Endothelial cell (in vitro differentiated cells): ENCODE measurements at regions not wholly inside any gene's neighbourhood (a gene's known extent, or its start where the extent isn't known, plus 50 kb on each side); places are given as distances from the start of the nearest gene placed in this dataset.
"Not testable (repeated sequence)": the region's sequence is repeated elsewhere in the genome, so short reads cannot be mapped to it uniquely, and the experiment has no call there.

Experiments used
- DNase-seq: peaks from one replicate; pipeline ENCODE4 v3.0.0; 2021; ENCODE audit warnings: low spot score
- H3K27ac Mint-ChIP-seq: one replicate; pipeline ENCODE4 v1.8.0; 2021; ENCODE audit warnings: mixed read lengths, inconsistent platforms; ENCODE audit not compliant: unreplicated experiment
- H3K27me3 Mint-ChIP-seq: one replicate; pipeline ENCODE4 v1.8.0; 2021; ENCODE audit warnings: mild to moderate bottlenecking, moderate library complexity, mixed read lengths, inconsistent platforms; ENCODE audit not compliant: unreplicated experiment
- H3K36me3 Mint-ChIP-seq: one replicate; pipeline ENCODE4 v1.8.0; 2021; ENCODE audit warnings: mild to moderate bottlenecking, low read depth, mixed read lengths, inconsistent platforms; ENCODE audit not compliant: unreplicated experiment
- H3K4me1 Mint-ChIP-seq: one replicate; pipeline ENCODE4 v1.8.0; 2021; ENCODE audit warnings: mild to moderate bottlenecking, mixed read lengths, inconsistent platforms; ENCODE audit not compliant: unreplicated experiment
- H3K4me3 Mint-ChIP-seq: one replicate; pipeline ENCODE4 v1.8.0; 2021; ENCODE audit warnings: mild to moderate bottlenecking, mixed read lengths, inconsistent platforms; ENCODE audit not compliant: unreplicated experiment
- H3K9me3 Mint-ChIP-seq: one replicate; pipeline ENCODE4 v1.8.0; 2021; ENCODE audit warnings: mixed read lengths, inconsistent platforms; ENCODE audit not compliant: unreplicated experiment
- TF ChIP-seq, protein P1 (sequence below): fragments of 200-600 bp; sonication (generic); IDR thresholded peaks from one replicate; pipeline ENCODE4 v1.5.0; 2021; ENCODE audit warnings: antibody characterized with exemption; ENCODE audit not compliant: unreplicated experiment

DNA sequence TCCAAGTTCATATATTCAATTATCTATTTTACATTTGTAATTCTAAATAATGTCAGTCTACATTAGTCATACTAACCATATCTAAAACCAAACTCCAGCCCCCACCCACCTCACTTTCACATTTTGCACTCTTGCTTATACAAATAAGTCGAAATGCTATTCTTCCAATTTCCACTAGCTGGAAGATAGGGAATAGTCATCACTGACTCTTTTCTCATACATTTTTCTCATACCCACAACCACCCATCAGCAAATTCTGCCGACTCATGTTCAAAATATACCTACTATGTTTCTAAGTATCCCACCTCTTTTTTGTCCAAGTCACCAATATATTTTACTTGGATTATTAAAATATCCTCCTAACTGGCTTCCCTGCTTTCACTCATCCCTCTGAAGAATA is 93.2 kb upstream of the DGKB start:
- DNase-seq = no peak

DNA sequence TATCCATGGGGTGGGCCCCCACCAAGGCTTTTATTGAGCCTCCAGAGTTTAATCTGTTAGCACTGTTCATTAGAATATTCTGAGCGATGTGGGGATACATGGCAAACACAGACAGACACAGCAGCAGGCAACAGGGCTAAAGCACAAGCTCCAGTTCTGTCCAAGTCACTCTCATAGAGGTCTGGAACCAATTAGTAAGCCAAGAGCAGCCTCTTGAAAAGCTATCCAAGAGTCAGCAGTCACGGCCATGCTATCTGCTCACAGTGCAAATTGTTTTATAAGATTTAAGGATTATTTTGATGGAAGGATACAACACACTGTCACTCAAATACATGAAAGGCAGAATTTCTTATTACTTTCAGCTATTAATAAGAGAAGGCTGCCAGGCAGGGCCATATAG is 86.4 kb upstream of the DGKB start:
- Mint-ChIP-seq H3K4me3 (no peak overlapping the region), H3K36me3 (no peaks in the 10 kb centered on the region), H3K9me3 (no peaks in the 10 kb centered on the region), H3K27ac (no peak overlapping the region), H3K27me3 (peaks cover 6% of the 10 kb centered on the region), H3K4me1 (no peaks in the 10 kb centered on the region)
- TF ChIP-seq, protein P1, sequence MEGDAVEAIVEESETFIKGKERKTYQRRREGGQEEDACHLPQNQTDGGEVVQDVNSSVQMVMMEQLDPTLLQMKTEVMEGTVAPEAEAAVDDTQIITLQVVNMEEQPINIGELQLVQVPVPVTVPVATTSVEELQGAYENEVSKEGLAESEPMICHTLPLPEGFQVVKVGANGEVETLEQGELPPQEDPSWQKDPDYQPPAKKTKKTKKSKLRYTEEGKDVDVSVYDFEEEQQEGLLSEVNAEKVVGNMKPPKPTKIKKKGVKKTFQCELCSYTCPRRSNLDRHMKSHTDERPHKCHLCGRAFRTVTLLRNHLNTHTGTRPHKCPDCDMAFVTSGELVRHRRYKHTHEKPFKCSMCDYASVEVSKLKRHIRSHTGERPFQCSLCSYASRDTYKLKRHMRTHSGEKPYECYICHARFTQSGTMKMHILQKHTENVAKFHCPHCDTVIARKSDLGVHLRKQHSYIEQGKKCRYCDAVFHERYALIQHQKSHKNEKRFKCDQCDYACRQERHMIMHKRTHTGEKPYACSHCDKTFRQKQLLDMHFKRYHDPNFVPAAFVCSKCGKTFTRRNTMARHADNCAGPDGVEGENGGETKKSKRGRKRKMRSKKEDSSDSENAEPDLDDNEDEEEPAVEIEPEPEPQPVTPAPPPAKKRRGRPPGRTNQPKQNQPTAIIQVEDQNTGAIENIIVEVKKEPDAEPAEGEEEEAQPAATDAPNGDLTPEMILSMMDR = no peak
- no peak for DNase-seq

More for the DNA sequence above, 93.2 kb upstream of the DGKB start:
- Mint-ChIP-seq H3K4me1 (no peaks in the 10 kb centered on the region), H3K9me3 (no peaks in the 10 kb centered on the region), H3K27ac (no peak overlapping the region), H3K27me3 (peaks cover 4% of the 10 kb centered on the region), H3K36me3 (no peaks in the 10 kb centered on the region), H3K4me3 (no peak overlapping the region)
- TF ChIP-seq, protein P1 = no peak

DNA sequence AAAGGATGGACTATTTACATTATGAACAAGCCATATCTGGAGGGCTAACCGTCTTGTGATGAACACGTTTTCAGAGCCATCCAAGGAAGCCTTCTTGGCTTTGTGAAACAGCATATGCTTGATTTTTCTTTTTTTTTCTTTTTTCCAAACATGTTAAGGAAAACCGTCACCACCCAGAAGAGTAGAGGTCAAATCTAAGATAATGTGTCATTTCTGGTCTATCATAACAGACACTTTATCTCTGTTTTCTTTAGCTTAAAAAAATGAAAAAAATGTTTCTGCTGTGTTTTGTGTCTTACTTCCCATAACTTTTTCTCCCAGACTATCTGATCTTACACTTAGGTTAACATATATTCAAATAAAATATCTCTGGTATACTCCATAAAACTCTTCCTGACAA is 76.1 kb upstream of the DGKB start:
- no peaks in the 10 kb centered on the region for H3K9me3 Mint-ChIP-seq

DNA sequence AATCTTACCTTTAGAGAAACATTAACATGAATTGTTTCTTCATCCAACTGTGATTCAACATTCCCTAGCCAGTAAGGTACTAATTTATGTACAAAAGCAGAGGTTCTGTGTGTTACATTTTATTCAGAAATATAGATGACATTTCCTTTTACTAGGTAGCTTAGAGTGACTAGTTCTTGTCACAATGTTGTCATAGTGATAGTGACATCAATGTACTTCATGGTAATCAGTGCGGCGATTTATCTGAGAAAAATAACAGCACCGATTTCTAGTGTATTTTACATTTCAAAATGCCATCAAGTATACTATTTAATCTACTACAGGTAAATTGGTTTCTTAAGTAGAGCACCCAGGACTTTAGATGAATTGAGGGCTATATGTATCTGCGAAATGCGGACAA is 72.1 kb upstream of the DGKB start:
- Mint-ChIP-seq H3K27me3 (peaks cover 2% of the 10 kb centered on the region), H3K4me1 (no peaks in the 10 kb centered on the region), H3K27ac (no peak overlapping the region), H3K36me3 (no peaks in the 10 kb centered on the region), H3K4me3 (no peak overlapping the region), H3K9me3 (no peaks in the 10 kb centered on the region)
- DNase-seq = no peak
- TF ChIP-seq, protein P1 = no peak

More for the DNA sequence above, 76.1 kb upstream of the DGKB start:
- TF ChIP-seq, protein P1 = no peak
- no peak for DNase-seq
- Mint-ChIP-seq H3K4me1 (no peaks in the 10 kb centered on the region), H3K4me3 (no peak overlapping the region), H3K27me3 (peaks cover 5% of the 10 kb centered on the region), H3K36me3 (no peaks in the 10 kb centered on the region), H3K27ac (no peak overlapping the region)

DNA sequence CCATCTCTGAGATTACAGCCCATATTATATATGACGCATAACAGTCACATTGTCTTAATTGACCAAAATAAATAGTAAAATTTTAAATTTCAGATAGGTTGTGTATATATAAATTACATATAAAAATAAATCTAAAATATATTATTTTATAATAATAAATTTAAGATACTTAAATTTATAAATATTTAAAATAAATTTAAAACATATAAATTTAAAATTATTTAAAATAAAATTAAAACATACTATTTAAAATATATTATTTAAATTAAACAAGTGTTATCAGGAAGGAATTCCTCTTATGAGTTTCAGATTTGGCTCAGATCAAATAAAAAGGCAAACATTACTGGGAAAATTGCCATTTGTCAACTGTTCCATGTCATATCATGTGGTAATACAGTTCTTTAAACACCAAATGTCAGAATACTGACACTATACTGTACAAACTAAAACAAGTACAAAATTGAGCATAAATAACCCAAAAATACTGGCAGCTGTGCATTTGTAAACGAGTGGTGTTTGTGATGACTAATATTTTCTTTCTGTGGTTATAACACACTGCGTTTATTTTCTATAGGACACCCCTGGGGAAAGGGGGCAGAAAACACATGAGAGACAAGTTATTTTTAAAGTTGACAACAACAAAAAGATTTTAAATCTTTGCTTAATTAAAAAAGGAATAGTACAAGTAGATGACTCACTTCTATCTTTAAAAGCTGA is 71.3 kb upstream of the DGKB start:
- Mint-ChIP-seq H3K4me1 (no peaks in the 10 kb centered on the region), H3K27ac (no peak overlapping the region), H3K36me3 (no peaks in the 10 kb centered on the region), H3K4me3 (no peak overlapping the region), H3K9me3 (no peaks in the 10 kb centered on the region), H3K27me3 (peaks cover 2% of the 10 kb centered on the region)
- TF ChIP-seq, protein P1 = no peak
- no peak for DNase-seq

DNA sequence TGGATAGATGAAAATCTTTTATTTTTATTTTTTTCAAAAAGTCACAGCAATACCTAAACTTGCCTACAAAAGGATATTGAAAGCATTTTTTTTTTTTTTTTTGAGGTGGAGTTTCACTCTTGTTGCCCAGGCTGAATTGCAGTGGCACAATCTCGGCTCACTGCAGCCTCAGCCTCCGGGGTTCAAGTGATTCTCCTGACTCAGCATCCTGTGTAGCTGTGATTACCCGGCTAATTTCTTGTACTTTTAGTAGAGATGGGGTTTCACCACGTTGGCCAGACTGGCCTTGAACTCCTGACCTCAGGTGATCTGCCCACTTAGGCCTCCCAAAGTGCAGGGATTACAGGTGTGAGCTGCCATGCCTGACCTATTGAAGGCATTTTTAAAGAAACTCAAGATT is 69.1 kb upstream of the DGKB start:
- not testable (repeated sequence) for H3K9me3 Mint-ChIP-seq, H3K4me1 Mint-ChIP-seq, H3K4me3 Mint-ChIP-seq, H3K27ac Mint-ChIP-seq, DNase-seq, H3K27me3 Mint-ChIP-seq, H3K36me3 Mint-ChIP-seq

DNA sequence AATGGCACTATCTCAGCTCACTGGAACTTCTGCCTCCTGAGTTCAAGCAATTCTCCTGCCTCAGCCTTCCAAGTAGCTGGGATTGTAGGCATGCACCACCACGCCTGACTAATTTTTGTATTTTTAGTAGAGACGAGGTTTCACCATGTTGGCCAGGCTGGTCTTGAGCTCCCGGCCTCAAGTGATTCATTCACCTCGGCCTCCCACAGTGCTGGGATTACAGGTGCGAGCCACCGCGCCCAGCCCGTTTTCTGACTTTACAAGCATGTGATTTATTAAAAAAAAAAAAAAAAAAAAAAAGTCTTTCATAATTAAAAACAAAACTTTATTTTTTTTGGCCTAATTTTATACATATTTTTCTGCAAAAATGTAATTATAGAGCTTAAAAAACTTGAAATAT is 64.8 kb upstream of the DGKB start:
- H3K4me1 Mint-ChIP-seq, H3K27me3 Mint-ChIP-seq, H3K9me3 Mint-ChIP-seq, H3K4me3 Mint-ChIP-seq, DNase-seq, H3K27ac Mint-ChIP-seq, H3K36me3 Mint-ChIP-seq: not testable (repeated sequence)
